ENCODE measurements at regions not wholly inside any gene's neighbourhood (a gene's known extent, or its start where the extent isn't known, plus 50 kb on each side); places are given as distances from the start of the nearest gene placed in this dataset.
A peak's percentile ranks its signal among the peaks of the same experiment; 100 is the strongest.

- H2AFZ ChIP-seq (replicated peaks; ENCODE audit: low read length, poor library complexity), result no peak overlapping the region
- no peaks in the 10 kb centered on the region for H3K36me3 ChIP-seq (ENCODE audit: control insufficient read depth, insufficient read depth, low read length)
- 0 out of 2 replicates have a peak, but pooled peaks cover 2% of the 10 kb centered on the region for H3K4me1 ChIP-seq (ENCODE audit: control insufficient read depth, insufficient read depth, low read length)
- H3K4ac ChIP-seq (ENCODE audit: low read depth, low read length), result no peak overlapping the region
- no peaks in the 10 kb centered on the region for H3K27me3 ChIP-seq (ENCODE audit: control insufficient read depth, insufficient read depth, low read length)
- H2BK15ac ChIP-seq (ENCODE audit: low read depth, low read length), result no peak overlapping the region
- CTCF ChIA-PET, result no interaction called here
- H2AK9ac ChIP-seq (replicated peaks; ENCODE audit: low read depth, low read length, poor library complexity), result no peak overlapping the region
- WGBS, 2 experiments (ENCODE audit: extremely low coverage in 2 of 2, insufficient read length in 1 of 2), result no CpG with 5 or more reads among the region's 2 CpGs
- H4K5ac ChIP-seq (ENCODE audit: low read depth, low read length), result no peak overlapping the region
- dilution Hi-C loops (cut with HindIII; ENCODE audit: low sequenced_read_pairs, unreplicated experiment), result no loop called here
- no peak overlapping the region for H3K9ac ChIP-seq (ENCODE audit: low read depth, low read length)
- no peaks in the 10 kb centered on the region for H3K9me1 ChIP-seq (ENCODE audit: insufficient read depth, low read length)
- H3K79me1 ChIP-seq (ENCODE audit: low read depth in 1 of 2, low read length in 2 of 2), result no peaks in the 10 kb centered on the region
- H3K56ac ChIP-seq (ENCODE audit: extremely low read depth, insufficient read depth, low read length), result no peak overlapping the region
- no peak overlapping the region for H4K8ac ChIP-seq (ENCODE audit: low read depth in 2 of 2, low read length in 2 of 2)
- POLR2A ChIA-PET (ENCODE audit: unreplicated experiment), result no interaction called here
- no peak overlapping the region for H3K18ac ChIP-seq (ENCODE audit: low read depth, low read length)
- no peak overlapping the region for H3K4me2 ChIP-seq (ENCODE audit: low read depth, low read length)
- ATAC-seq (ENCODE audit: low read depth), result no peak
- H3K27ac ChIP-seq (ENCODE audit: insufficient read depth, low read length), result no peak overlapping the region
- no peak overlapping the region for H3K14ac ChIP-seq (replicated peaks; ENCODE audit: low read depth, low read length)
- no peak overlapping the region for H3K4me3 ChIP-seq (ENCODE audit: insufficient read depth, low read depth, low read length)
- no TSS peak for BruUV-seq (replicated peaks)
- no peaks in the 10 kb centered on the region for H3K9me3 ChIP-seq (ENCODE audit: control insufficient read depth, insufficient read depth, low read length)
- H2BK20ac ChIP-seq (ENCODE audit: low read depth, low read length), result no peak overlapping the region
- DNase-seq, result no peak
- no peak overlapping the region for H2AK5ac ChIP-seq (ENCODE audit: low read depth, low read length)
- H2BK5ac ChIP-seq (ENCODE audit: low read depth, low read length, poor library complexity, severe bottlenecking), result no peak overlapping the region
- no peak overlapping the region for H2BK120ac ChIP-seq (ENCODE audit: low read depth, low read length)
- in situ Hi-C loops (cut with MboI; ENCODE audit: low sequenced_read_pairs), result no loop called here
- intact Hi-C loops (cut with micrococcal nuclease), result no loop called here
- no peaks in the 10 kb centered on the region for H4K20me1 ChIP-seq (ENCODE audit: insufficient read depth, low read length)
- TF ChIP-seq RAD21 (IDR thresholded peaks at IDR 0.05; ENCODE audit: low read length) (no peak), CEBPB (IDR thresholded peaks at IDR 0.05; ENCODE audit: low read depth, low read length) (peak; percentile 71; the same call in 1 of the 2 replicates), NFE2L2 (IDR thresholded peaks at IDR 0.05; ENCODE audit: low read depth, low read length) (no peak)
- no peak overlapping the region for H4K91ac ChIP-seq (ENCODE audit: insufficient read depth, low read depth, low read length)
- H3K23ac ChIP-seq (ENCODE audit: low read depth, low read length), result no peak overlapping the region
These were observed 184.9 kb downstream of the PCDH18 start for GRCh38 chr4:137347371-137347770.

Data from IMR-90 (cell line).